Amniotic stem cell (primary cell): ENCODE measurements at regions not wholly inside any gene's neighbourhood (a gene's known extent, or its start where the extent isn't known, plus 50 kb on each side); places are given as distances from the start of the nearest gene placed in this dataset.

Experiments
- DNase-seq: peaks from one replicate; lab custom pipeline; 2025; lab: John Stamatoyannopoulos, UW

DNA sequence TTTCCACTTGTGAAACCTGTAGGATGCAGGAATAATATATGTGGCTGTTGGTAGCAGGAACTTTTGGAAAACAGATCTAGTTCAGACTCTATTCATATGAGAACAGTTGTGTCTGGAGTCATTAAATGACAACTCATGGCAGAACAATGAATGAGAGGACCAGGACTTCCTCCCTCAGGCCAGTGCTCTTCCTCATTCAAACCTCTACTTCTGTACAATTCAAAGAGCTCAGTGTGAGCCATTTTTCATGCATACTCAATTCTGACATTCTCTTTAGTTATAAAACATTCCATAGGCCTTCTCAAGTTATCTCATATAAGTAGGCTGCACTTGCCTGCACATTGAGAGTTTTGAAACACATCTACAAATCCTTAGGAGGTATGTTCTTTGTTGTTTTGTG, 1526.6 kb upstream of the FLRT2 start:
- no peak for DNase-seq

DNA sequence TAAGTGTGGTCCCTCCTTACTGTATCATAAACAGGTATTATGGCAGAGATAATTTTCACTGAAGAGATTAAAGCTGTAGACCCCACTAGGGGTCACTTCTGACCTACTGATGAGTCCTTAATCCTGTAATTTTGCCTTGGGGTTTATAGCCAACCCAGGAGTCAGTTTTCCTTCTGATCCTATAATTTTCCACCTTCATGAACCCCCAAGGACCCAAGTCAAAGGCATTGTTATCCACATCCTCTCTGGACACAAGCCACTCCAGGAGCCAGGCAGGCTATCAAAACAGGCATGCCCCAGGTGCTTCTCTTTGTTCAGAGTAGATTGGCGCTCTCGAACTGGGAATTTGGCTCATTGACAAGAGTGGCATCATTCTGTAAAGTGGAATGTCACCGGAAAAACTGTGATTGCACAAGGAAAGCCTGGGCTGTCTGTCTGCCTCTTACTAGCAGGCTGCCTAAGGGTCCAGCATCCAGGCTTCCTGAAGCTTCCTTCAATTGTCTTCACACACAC, 1523.2 kb upstream of the FLRT2 start:
- DNase-seq = no peak

DNA sequence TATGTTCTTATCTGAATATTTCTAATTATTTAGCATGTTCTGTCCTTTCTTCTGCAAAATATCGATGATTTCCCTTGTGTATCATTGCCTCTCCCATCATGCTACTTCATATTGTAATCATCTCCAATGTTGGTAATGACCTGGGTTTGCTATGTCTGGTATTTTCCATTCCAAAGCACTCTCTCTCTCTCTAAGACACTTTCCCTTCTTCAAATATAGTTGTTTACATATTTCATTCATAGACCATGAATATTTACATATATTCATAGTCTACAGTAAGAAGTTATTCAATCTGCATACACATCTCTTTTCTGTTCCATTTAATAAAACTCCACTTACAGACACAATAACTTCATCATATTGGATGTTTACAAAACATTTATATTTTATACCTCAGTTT, 1516.5 kb upstream of the FLRT2 start:
- no peak for DNase-seq

DNA sequence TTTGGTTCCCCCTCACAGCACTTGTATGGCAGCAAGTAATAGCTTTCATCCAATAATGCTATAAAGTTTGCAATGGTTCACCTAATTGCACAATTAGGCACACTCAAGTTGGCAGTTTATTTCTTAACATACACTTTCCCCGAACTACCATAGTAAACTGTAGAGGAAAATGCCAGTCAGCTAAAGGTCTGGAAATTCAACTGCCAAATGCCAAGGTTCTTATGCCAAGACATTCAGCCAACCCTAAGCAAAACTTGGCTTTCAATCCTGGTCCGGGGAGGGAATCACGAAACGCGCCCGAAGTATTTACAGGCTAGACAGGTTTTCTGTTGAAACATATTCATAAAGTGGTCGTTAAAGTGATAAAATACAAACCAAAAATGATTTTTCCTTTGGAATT, 1512.4 kb upstream of the FLRT2 start:
- DNase-seq = no peak

DNA sequence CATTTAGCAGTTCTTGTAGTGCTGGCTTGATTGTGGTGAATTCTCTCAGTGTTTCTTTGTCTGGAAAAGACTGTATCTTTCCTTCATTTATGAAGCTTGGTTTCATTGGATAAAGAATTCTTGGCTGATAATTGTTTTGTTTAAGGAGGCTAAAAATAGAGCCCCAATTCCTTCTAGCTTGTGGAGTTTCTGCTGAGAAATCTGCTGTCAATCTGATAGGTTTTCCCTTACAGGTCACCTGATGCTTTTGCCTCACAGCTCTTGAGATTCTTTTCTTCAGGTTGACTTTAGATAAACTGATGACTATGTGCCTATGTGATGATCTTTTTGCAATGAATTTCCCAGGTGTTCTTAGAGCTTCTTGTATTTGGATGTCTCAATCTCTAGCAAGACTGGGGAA, 1508.5 kb upstream of the FLRT2 start:
- no peak for DNase-seq

DNA sequence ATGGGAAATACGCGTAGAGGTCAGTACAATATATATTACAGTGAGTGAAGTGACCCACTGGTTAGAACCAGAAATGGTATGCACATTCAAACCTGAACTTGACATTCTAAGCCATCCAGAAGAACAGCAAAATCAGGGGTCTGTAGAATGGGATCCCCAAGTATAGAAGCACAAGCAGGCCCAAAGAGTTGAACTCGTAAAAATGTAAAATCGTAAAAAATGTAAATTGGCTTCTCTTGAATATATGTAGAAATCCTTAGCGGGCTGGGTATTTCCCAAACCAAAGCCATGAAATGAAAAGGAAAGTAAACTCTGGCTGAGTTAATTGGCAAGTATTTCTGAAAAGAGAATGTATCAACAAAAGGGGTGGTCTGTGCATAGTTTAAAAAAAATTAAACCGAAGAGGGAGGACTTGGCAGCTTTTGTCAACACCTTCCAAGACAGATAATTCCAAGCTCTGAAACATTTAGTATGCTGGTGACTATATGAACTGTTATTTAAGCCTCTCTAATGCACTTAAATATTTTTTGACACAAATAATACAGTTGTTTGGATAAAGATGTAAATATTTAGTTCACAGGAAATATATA, 1505.6 kb upstream of the FLRT2 start:
- no peak for DNase-seq

DNA sequence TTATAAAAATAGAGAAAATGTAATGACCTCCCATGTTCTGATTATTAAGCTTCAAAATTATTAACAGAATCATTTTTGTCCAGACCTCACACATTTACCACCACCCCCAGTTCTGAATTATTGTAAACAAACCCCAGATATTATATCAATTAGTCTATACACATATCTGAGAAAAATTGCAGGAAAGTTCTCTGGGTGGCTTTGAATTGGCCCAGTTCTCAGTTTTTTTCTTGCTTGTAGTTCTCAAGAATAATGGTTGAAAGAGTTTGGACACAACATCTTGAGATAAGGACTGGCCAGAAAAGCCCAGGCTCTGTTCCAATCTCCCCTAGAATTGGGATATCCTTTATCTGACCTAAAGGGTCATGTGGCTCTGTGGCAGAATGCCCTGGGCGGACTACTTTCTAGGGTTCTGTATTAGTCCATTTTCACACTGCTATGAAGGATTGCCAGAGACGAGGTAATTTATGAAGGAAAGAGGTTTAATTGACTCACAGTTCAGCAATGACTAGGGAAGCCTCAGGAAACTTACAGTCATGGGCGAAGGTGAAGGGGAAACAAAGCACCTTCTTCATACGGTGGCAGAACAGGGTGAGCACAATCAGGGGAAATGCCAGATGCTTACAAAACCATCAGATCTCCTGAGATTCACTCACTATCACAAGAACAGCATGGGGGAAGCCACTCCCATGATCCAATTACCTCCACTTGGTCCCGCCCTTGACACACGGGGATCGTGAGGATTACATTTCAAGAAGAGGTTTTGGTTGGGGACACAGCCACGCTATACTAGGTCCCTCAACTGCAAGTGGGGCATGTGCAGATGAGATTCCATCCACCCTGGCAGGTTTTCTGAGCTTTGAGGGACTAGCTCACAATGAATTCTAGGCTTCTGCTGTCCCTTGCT, 1504.6 kb upstream of the FLRT2 start:
- no peak for DNase-seq

DNA sequence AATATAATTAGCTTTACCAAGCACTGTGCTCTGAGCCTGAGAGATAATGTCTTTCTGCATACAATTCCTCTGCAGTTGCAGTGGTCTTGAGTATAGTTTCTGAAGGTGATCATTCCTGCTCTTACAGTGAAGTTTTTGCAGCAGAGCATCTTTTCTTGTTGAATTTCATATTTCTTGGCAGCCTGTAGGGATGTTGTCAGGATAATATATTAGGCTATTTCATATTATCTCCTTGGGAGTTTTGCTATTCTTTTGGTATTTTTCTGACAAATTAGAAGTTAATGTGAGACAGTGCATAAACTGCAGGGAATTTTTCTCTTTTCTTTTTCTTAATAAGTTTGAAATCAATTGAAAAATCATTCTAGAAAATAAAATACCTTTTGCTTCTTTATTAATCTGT, 1502.6 kb upstream of the FLRT2 start:
- no peak for DNase-seq

DNA sequence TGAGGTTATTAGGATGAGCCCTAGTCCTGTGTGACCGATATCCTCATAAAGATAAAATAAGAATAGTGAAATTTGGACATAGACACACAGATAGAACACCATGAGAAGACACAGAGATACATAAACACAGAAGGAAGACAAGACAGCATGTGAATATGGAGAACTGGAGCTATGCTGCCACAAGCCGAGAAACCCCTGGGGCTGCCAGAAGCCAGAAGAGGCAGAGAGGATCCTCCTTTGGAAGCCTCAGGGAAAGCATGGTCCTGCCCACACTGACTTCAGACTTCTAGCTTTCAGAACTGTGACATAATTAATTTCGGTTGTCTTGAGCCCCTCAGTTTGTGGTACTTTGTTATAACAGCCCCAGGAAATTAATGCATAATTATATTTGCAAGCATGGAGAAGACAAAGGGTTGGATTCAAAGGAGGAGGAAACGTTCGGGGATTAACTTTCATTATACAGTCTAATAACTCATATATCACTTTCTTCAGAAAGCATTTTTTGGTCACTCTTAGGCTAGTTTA, 1501.8 kb upstream of the FLRT2 start:
- DNase-seq = no peak

DNA sequence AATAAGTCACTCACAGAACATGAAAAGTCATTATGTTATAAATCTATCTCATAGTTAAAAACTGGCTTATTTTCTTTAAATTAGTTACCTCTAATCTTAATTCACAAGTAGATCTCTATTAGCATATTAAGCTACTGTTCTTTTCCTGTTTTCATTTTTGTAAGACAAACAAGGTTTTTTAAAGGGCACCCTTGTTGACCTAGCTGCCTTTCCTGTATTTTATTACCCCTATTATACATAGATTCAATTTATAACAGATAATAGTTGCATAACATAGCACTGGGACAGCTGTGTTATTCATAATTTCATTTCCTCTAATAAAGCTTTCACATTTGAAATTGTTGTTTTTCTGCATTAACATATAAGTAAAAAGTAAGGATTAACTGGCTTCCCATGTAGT, 1500.7 kb upstream of the FLRT2 start:
- no peak for DNase-seq

DNA sequence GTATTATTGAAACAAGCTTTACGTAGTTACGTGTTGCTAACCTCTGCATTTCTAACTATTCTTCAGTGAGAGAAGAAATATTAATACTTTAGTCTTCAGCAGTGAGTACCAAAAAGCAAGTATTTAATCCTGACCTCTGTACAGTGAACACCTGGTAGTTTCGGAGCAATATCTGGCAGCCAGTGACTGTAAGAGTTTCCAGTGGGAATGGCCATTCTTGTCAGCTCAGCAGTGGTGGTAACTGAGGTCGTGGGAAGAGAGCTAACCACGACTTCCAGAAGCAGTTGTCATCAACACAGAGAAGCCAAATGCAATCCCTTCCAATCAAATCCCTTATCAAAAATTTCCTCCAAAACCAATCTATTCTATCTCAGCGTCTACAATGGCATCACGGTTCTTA, 1500.2 kb upstream of the FLRT2 start:
- no peak for DNase-seq

DNA sequence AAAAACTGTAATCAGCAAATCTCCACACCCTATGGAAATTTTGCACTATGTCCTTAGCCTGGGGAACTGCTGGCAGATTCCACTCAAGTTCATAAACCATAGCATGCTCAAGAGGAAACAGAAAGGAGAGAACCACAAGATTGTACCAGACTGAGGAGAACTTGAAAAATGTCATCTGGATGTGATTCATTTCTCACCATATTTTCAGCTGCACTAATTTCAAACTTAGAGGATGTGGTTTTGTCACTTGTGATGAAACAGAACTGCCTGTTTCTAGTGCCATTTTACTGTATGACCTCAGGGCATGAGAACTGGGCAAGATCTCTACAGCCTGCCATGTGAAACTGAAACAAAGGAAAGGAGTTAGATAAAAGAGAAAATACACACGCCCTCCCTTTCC, 1493.1 kb upstream of the FLRT2 start:
- DNase-seq = peak; percentile 23

DNA sequence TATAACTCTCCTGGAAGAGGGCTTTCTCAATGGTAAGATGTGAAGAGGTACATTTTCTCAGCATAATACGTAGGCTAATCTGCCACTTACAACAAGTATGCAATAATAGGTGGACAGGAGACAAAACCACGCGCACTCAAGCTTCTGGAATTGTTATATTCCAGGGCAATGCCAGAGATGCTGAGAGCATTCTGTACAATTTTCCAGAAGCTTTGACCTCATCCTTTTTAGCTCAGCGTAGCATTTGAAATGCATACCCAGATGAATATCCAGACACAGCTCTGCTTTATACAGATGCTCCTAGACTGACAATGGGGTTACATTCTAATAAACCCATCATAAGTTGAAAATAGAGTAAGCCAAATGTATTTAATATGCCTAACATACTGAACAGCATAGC, 1492.4 kb upstream of the FLRT2 start:
- DNase-seq = no peak

DNA sequence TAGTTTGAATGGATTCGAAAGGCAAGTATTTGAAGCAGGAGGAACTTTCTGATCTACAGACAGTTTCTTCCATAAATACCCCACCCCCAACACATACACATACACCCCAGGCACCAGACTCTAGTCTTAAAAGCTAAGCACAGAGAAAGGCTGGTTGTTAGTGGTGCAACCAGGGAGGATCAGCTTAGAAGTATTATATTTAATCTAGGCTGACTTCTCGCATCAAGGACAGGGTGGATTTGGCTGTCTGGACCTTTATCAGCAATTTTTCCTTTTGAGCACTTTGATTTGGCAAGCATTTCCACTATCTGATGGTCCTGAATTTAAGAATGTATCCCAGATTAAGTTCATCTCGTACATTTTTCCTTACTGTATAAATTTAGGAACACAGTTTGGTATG, 1489.8 kb upstream of the FLRT2 start:
- DNase-seq = no peak

DNA sequence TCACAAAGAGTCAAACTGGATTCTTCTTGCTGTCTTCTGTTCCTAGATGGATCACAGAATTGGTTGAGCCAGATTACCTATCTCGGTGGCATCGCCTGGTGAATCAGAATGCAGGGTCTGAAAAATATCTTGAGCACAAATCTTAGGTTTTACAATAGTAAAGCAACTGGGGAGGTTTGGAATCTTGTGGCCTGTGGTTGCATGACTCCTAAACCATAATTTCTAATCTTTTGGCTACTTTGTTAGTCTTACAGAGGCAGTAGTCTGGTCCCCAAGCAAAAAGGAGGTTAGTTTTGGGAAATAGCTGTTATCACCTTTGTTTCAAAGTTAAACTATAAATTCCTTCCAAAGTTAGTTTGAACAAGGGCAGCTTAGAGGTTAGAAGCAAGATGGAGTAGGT, 1488.5 kb upstream of the FLRT2 start:
- DNase-seq = no peak

DNA sequence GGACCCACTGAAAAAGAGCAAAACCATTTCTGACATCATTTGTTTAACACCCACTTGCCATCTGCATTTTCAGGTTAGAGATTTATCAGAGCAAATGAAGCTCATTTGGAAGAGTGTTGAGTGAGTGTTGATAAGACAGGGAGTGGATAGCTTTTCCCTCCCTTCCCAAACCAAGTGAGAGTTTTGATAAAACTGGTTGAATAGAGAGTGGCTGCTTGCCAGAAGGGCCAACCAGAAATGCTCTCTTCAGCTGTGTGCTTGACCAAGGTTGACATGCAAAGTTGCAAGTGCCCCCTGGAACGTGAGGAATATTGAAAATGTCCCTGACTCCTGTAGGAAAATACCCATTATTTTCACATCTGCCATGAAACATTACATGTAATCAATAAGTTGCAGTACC, 1487.0 kb upstream of the FLRT2 start:
- no peak for DNase-seq

DNA sequence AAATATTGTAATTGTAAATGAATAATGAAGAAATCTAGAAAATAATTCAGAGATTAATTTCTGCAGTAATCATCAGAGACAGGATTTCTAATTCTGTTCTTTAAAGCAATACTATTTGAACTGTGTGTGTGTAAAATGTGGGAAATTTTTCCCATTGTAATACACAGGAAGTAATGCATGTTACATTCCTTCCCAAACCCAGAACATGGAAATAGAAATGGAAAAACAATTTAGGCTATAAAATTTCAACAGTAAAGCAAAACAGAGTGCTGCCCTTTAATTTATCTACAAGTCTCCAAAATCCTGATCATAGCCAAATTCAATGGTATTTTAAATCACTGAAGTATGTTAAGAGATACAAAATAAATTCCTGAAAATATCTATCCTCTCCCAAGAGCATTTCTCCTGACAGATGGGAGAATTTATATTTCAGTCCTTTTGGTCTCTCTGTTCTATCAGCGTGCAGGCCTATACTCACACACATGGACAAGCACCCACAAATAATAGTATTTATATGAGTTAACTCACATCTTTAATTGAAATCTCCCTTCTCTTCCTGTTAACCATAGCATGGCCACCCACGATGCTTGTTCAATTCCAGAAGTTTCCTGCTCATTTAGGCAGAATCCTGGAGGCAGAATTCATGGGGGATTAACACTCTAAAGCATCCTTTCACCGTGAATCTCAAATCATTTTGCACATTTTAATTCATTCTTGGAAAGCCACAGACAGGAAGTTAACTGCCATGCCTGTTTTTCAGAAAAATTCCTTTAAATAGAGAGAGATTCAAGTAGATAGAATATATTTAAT, 1465.4 kb upstream of the FLRT2 start:
- no peak for DNase-seq

DNA sequence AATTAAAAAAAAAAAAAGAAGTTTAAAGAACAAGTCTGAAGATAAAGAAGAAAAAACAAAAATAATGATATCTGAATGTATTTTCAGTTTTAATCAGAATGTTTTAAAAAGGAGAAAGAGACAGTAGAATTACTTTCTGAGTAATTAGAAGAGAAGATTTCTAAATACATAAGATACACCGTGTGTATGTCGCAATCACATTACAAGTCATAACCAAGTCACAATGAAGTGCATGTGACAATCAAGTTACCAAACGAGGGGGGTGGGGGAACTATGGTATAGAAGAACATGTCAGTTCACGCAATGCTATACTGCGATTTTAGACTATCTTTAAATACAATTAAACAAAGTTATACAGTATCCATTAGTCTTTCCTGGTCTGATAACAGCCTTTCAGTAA, 1464.1 kb upstream of the FLRT2 start:
- DNase-seq = no peak

DNA sequence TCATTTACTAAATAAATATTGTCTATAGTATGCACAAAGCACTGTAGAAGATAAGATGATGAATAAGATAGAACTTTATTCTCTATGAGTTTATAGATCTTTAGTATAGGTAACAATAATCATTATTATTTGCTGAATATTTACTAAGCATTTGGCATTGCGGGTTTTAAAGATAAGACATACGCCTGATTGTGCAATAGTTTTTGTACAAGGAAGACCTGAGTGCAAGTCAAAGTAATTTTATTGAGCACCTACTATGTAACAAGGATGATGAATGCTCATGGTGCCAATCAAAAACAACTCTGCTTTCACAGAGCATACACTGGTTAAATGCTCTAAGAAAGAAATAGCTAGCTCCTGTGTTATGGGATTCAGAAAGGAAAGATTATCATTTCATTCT, 1461.7 kb upstream of the FLRT2 start:
- DNase-seq = no peak

DNA sequence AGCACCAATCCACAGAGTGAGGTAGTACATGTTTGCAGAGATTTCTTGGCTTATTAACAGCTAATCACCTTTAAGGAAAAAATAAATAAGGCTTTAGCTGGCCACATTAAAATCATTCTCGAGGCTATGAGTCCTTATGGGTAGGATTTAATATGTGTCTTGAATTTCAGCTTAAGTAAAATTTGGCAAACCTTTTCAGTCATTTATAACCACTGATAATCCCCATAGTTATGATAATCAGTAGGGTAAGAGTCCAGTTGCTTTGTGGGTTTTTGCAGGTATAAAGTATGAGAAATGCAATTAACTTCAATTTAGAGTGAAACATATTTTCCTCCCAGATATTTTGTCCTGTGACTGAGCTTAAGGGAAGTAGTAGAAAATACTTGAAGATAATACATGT, 1458.9 kb upstream of the FLRT2 start:
- DNase-seq = no peak

DNA sequence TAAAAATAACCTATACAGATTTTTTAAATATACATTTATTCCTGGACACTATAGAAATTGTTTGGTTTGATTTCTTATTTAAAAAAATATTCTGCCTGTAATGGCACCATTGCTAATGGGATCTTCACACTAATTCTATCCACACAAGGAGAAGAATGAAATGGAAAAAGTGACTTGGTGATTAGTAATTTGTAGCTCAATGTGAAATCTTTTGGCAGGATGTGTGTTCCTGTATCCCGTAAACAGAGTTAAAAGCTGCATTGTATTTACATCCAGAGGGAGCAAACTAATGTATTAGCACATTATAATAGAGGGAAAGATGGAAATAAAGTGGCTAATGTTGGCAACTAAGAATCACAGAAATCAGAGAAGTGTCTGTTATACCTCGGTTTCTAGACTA, 1455.3 kb upstream of the FLRT2 start:
- no peak for DNase-seq

DNA sequence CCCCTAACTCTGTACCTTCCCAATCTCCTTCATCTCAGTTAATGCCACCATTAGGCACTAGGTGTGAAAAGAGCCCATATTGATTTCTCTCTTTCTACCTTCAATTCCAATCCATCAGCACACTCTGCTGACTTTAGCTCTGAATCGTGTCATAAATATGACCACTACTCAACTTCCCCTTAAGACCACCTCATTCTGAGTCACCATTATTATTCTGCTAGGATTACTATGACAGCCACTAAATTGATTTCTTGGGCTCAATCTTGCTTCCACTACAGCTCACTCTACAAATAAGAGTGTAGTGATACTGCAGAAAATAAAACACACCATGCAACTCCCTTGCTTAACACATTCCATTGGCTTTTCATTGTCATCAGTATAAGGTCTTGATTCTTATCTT, 1449.0 kb upstream of the FLRT2 start:
- no peak for DNase-seq
